GM11168 (cell line): ENCODE measurements at regions not wholly inside any gene's neighbourhood (a gene's known extent, or its start where the extent isn't known, plus 50 kb on each side); places are given as distances from the start of the nearest gene placed in this dataset.

ENCODE experiments used
- in situ Hi-C: fragments of 300-500 bp; cut with MboI; formaldehyde crosslinking; loops from one replicate; pipeline ENCODE4 v1.12.0; 2022; ENCODE audit warnings: low sequenced_read_pairs; ENCODE audit not compliant: unreplicated experiment

DNA sequence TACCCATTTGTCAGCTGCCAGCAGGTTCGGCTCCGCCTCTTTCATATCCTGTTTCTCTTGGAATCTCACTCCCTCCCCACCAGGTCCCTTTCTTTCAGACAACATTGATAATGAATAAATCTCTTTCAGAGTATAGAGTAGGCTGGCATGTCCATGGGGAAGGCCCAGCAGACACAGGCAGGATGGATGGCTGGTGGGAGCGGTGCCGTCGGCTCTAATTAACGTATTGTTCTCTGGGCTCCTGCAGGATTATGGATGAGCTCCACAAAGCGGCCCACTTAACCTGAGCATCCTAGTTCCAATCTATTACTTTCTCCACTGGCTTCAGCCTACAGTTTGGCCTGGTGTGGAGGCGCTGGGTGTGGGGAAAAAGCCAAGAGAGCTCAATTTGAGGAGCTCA, 588.0 kb downstream of the BUD13 start:
- in situ Hi-C loops: no loop called here

DNA sequence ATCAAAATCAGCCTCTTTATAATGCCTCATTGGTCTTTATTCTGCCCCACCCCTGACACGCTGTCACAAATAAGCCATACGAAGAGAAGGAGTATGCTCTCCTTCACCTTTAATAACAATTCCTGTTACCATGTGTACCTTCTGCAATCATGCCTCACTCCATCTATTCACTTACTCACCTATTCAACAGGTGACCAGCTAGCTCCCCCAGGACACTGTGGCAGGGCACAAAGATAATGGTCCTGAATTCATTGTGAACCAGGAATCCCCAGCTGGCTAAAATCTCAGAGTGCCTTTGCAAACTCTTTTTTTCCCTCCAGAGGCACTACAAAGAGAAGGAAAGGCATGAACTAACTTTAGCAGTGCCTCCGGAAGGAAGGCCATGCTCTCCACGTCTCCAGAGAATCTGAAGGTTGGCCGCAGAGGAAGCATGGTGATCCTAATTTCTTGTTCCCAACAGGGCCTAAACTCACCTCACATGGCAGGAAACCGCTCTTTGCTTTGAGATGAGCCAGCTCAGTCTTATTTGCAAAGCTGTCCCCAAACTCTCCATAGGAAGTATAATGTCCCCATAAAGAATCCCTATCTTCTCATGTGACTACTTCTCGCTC, 590.3 kb downstream of the BUD13 start:
- in situ Hi-C loops: no loop called here

DNA sequence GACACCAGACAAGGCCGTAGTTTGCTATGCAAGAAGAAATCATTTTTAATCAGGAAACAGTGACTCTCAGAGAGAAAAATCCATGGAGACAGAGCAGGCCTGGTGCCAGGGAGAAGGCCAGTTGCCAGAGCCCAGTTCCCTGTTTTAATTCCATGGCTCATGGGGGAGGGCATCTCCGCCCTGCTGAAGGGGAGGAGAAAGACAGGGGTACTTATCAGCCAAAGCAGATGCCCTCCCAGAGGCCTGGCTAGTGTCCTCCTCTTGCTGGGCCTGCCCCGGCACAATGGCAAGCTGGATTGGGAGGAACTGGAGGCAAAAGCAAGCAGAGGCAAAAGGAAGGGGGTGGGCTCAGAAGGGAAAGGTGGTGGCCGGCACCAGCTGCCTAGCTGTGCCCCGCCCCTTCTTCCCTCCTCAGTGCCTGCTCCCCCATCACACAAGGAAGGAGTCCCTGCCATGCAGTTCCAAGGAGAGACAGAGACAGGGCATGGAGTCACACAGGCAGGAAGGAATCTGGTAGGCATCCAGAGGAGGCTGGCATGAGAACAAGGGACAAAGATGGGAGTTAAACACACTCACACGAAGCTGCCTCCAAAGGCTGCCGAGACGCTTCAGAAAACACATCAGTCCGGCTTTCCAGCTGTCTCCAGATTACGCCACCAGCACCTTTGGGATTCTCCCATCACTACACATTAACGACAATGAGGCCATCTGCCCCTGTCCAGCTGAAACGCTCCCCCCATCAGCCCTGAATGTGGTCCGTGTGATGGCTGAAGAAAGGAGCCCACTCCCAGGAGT, 591.8 kb downstream of the BUD13 start:
- in situ Hi-C loops: no loop called here

DNA sequence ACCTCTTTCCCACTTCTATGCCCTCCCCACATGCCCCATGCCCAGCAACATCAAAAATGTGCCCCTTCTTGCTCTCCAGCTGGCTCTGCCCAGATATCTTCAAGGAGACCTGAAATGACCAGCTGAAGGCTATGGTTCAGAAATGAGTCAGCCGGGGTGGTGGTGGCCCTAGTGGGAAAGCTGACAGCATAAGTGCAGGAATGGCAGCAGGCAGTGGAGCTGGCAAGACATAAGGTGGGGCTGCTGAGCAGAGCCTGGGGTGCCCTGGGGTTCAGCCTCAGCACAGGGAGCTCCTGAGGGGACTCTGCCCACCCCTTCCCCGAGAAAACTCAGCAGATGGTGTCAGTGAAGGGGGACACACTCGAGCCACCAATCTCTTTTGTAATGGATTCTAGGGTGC, 593.4 kb downstream of the BUD13 start:
- in situ Hi-C loops: no loop called here

DNA sequence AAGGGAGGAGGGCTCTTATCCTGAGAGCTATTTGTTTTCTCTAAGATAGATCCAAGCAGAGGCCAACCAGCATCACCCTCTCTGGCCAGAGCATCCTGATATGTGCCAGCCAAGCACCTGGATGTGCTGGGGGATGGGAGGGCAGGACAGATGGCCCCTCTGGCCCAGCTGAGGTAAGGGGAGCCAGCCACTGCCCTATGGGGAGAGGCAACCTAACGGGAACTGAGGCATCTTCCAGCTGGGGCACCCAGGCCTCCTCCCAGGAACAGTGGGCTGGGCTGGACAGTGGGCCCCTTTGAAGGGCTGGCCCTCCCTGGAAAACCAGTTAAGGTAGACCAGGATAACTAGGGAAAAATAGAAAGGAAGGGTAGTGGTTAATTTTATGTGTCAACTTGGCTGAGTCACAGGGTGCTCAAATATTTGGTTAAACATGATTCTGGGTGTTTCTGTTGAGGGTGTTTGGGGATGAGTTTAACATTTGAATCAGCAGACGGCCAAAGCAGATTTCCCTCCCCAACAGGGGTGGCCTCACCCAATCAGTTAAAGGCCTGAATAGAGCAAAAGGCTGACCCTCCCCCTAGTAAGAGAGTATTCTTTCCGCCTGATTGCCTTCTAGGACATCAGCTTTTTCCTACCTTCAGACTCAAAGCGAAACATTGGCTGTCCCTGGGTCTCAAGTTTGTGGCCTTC, 595.1 kb downstream of the BUD13 start:
- in situ Hi-C loops: no loop called here

DNA sequence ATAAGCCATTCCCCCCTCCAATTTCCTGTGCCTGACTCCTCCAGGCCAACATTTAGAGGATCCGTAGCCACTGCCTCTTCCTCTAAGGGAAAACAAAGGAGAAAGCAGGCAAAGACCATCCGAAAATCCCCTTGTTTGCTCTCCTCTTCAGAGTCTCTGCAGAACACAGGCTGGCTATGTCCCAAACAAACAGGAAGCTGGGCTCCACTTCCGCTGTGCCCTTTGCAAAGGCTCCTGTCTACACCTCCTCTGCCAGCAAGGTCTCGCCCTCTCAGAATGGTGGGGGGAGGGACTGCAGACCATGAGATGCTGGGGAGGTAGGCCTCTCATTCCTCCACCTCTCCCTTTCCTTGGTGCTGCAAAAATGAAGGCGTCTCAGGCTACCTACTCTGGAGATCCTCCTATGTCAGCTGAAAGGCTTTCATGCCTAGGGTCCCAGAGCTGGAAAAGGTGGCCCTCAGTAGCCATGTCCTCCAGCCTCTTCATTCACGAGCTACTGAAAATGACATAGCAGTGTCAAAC, 596.2 kb downstream of the BUD13 start:
- in situ Hi-C loops: no loop called here

DNA sequence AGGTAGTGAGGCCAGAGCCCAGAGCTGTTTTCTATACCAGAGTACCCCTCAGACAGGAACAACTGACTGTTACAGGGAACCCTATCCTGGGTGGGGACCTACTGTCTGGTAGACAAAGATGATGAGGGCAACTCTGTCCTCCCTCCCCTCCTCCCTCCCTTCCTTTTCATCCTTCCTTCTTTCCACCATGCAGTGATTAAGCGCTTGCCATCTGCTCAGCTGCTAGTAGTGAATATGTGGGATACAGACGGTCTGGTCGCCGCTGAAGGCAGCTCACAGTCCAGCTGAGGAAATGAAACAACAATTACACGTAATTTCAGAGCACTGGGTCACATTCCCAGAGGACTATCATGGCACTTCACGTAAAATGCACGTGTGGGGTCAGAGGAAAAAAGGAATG, 597.1 kb downstream of the BUD13 start:
- in situ Hi-C loops: no loop called here

DNA sequence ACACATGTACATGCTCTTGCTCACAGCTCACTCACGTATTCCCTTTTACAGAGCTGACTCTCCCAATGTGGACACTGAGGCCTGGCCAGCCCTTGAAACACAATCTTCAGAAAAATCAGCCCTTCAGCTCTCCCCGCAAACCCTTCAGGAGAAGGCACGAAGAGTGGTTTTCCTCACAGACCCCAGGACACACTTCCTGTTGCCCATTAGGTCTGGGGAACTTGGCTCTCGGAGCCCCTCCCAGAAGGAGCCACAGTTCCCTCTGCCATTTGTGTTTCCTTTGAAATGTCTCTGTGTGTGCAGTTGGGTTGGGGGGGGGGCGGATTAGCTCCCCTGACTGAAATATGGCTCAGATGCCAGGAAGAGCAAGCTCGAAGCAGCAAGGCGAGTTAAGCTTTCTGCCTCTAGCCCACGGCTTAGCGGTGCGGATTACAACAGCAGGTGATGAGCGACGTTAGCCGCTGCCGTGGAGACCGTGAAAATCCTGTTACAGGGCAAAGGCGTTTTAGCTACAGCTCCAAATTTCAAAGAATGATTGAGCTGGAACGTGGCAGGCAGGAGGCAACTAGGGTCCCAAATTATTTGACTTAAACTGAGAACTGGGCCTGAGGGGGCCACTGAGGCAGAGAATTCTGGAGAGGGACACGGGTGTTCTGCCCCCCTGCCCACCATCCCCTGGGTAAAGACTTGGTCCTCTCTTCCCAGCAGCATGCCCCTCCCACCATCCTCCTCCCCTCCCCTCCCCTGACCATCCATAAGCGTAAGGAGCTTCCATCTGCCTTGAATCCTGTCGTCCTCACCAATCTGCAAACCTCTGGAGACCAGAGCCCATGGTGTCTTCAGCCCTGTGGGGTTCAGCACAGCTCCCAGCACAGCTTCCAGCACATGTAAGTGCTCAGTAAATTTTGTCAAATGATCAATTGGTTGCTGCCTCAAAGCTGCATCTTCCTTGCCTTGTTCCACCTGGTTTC, 598.6 kb downstream of the BUD13 start:
- in situ Hi-C loops: no loop called here

DNA sequence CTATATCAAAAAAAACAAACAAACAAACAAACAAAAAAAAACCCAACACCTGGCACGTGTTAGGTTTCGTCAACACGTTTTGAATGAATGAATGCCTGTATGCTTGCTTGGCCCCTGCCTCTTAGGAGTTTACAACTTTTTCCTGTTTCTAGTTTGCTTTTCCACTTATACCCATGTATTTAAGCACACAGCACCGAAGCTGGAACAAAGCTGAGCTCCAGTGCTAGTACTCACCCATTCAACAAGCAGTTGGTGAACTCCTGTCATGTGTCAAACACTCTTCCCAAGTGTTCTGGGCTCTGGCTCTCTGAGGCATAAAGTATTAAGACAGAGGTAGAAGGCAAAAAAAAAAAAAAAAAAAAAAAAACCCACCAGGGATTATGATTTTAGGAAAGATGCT, 599.3 kb downstream of the BUD13 start:
- in situ Hi-C loops: no loop called here

DNA sequence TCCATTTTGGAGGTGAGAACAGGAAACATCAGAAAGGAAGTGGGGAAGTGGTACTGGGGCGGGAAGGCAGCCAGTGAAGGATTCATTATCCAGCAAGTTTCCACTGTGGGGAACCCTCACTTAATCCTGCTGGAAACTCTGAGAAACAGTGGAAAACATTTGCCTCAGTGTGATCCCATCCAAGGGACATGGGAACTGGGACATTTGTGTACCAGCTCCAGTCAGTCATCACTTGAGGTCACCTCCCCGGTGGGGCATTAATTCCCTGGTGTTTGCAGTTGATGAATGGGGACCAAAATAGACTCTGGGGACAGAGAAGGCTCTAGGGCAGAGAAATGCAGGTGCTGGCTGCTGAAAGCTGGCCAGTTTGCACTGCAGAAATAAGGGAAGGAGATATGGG, 599.9 kb downstream of the BUD13 start:
- in situ Hi-C loops: no loop called here

DNA sequence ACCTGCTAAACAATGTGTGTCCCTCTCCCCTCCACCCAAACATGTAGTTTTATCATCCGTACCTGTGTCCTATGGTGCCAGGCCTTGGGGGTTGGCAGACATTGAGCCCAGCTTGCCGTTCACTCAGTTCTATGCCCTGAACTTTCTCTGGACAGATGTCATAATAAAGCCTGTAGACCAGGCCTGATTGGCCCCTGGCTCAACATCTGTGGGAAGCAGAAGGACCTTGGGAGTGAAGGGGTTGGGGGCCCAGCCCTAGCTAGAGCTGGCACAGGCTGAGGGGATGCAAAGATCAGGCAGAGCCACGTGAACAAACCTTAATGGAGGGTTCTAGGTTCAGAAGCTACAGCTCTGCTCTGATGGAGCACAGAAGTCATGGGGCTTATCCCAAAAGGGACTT, 600.6 kb downstream of the BUD13 start:
- in situ Hi-C loops: no loop called here

DNA sequence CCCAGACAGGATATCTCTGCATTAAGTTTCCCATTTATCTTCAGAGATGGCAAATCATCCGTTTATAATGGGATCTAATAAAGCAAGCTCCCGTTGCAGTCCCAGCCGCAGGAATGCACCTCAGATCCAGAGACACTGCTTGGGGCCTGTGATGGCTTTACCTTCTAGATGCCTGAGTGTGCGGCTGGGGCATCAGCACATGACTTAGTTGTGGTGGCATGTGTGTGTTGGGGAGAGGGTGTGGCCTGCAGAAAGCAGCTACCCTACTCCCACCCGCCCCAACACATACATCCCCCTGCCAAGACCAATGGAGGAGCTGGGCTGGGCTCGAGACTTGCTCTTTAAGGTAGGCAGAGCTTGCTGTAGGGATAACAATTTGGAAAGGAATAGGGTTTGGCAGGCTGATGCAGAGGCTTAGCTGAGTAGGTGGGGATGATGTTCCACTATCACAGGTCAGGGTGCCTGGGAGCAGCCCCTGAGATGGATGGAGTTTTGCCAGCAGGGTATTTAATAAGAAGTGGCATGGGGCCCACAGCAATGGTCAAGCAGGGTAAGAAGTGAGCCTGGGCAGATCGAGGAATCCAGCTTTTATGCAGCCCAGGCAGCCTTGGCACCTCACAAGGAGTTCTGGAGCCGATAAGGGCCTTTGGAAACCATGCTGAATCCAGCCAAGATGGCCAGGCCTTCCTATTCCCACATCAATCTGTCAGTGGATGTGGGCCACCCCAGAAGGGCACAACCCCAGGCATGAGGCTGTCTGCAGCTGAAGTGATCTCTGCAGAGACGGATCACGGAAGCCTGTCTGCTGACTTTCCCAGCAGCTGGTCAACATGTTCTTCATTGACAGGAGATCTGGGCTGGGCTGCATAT, 601.3 kb downstream of the BUD13 start:
- in situ Hi-C loops: no loop called here

DNA sequence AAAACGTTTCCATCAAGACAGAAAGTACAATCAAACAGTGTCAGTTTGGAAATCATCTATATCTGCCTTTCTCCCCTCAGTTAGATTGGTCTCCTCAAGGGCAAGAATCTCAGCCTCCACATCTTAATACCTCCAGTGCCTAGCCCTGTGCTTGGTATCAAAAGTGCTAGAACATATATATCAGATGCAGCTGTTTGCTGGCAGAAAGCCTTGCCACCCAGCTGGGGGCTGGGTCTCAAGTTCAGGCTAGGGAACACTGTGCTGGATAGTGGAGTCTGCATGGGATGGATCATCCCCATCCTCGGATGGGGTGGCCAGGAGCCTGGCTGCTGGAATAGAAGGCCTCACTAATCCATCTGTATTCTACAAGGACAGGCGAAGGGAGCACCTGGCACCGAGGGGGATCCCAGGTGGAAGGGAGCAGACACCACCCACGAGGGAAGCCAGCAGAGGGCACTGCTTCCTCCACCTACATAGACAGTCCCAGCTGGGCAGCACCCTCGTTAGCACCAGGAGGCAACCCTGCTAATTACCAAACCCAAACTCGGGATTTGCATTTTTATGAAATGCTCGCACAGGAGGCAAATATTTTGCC, 602.2 kb downstream of the BUD13 start:
- in situ Hi-C loops: no loop called here

DNA sequence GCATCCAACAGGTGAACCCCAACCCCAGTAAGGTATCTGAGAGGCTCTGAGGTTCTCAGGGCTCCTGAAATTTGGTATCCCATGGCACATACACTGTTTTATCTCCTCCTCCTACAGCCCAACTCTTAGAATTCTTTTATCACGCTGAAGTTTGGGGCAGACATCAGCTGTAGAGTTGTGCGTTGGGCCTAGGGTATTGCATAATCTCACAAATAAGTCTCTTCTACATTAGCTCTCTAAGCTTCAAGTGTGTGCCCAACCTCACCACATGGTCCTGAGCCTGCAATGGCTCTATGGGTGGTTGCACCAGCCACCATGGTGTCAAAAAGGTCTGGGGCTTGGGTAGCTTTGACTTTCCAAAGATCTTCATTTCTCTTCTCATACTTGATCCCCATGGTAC, 603.0 kb downstream of the BUD13 start:
- in situ Hi-C loops: no loop called here

DNA sequence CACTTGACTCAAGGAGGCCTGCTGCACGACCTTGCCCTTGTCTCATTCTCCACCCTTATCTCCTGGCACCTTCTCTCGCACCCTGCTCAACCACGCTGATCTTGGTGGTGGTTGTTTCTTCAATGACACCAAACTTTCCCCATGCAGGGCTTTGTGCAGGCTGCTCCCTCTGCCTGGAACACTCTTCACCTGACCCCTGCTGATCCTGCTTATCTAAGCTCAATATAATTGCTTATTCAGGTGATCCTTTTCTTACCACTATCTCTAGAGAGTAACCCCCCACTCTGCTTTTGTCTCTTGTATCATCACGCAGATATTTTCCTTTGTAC, 604.4 kb downstream of the BUD13 start:
- in situ Hi-C loops: no loop called here

DNA sequence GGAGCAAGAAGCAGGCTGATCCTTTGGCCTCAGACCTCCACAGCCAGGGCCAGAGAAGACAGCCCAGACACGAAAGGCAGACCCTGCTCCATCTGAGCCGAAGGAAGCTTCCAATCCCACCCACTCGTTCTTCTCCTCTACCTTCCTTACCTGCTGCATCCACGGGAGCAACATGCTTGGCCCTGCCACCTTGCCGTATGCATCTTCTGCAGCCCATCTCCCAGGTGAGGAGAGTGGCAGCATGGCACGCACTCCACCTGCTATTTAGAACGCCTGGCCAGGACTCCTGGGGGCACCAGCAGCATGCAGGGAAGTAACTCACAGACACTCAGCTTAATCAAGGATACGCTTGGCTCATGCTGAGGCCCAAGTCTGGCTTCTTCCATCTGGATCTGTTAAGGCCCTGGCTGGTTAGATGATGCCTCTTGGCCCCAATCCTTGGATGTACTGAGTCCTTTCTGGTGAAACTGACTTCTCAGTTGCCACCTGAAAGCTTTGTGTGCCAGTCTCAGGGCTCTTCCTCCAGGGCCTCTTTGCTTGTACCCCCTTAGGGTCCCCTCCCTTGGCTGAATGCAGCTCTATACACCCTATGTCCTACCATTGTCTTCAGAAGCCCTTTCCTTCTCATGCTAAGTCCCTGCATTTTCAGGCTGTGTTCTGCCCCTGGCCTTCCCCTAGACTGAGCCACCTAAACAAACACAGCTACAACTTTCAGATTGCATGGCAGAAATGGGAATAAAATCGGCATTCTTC, 604.9 kb downstream of the BUD13 start:
- in situ Hi-C loops: no loop called here

DNA sequence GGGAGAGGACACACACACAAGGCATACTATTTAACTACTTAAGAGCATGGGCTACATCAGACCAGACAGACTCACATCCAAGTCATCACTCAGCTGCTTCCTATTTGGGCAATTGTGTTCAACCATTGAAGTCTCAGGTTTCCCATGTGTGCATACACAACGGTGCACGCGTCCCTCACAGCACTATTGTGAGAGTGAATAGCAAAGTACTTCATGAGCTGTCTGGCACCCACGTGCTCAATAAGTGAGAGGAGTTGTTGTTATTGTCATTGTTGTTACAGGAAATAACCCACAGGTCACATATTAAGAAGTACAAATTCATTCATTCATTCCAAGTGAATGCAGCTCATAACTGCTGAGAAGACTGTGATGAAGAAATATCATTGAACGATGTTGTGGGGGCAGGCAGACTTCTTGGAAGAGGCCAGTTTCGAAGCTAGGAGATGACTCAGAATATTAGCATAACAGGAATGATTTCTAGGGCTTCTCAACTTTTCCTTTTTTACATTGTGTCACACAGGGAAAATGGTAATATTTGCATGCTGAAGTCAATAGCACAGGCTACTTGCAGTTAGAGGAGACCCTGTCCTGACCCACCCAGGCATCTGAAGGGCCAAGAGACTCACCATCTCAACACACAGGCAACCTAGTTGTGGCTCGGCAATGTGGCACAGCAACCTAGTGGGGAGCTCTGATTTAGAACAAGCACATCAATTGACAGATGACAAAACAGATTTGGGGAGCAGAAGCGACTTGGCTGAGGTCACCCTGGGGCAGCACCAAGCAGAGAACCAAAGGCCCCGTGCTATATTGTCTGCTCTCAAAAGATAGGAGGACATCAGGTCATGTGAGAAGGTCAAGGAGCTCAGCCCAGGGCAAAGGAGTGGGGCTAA, 606.0 kb downstream of the BUD13 start:
- in situ Hi-C loops: no loop called here
